Panc1 (cell line): ENCODE measurements at regions not wholly inside any gene's neighbourhood (a gene's known extent, or its start where the extent isn't known, plus 50 kb on each side); places are given as distances from the start of the nearest gene placed in this dataset.

Source experiments
- ATAC-seq: fragments of 200-7000 bp; cut with Tn5 transposase; 2 replicates; pipeline ENCODE4 v1.9.1; 2020; ENCODE audit warnings: mild to moderate bottlenecking, moderate library complexity
- BruUV-seq: library from RNA; stranded (reverse); fragments of 400-500 nt; replicated peaks from 2 replicates; lab custom pipeline; 2021; lab: Mats Ljungman, UMichigan
- CTCF ChIA-PET: fragments of 300-600 bp; sonication (Branson Sonifier 250); formaldehyde crosslinking; loops from one replicate; lab custom pipeline; 2022; ENCODE audit warnings: antibody characterized with exemption; lab: Charles Lee
- POLR2A ChIA-PET: fragments of 300-600 bp; sonication (Branson Sonifier 250); formaldehyde crosslinking; loops from one replicate; lab custom pipeline; 2022; ENCODE audit warnings: antibody characterized with exemption; lab: Charles Lee
- DNase-seq: peaks from one replicate; pipeline ENCODE4 v3.0.0-alpha.2; 2010; ENCODE audit warnings: low read depth, low spot score
- H3K27ac ChIP-seq: 2 replicates; pipeline ENCODE4 v1.5.1; 2011; ENCODE audit warnings: mild to moderate bottlenecking, low read length, inconsistent platforms
- H3K27me3 ChIP-seq: fragments of 200-500 bp; sonication (Bioruptor generic); 2 replicates; pipeline ENCODE4 v1.6.0; 2014; ENCODE audit warnings: low read length, inconsistent platforms; ENCODE audit not compliant: control insufficient read depth, insufficient read depth
- H3K36me3 ChIP-seq: fragments of 200-500 bp; sonication (Bioruptor generic); 2 replicates; pipeline ENCODE4 v1.5.1; 2014; ENCODE audit warnings: inconsistent platforms, mild to moderate bottlenecking, low read length, moderate library complexity; ENCODE audit not compliant: control insufficient read depth, insufficient read depth
- H3K4me1 ChIP-seq: 2 replicates; pipeline ENCODE4 v1.5.1; 2011; ENCODE audit warnings: inconsistent platforms, mild to moderate bottlenecking, low read length, moderate library complexity; ENCODE audit not compliant: control insufficient read depth, insufficient read depth
- H3K4me3 ChIP-seq, 2 experiments: 2 replicates each; pipeline ENCODE4 v1.5.1; 2011 to 2012; ENCODE audit warnings: low read depth in 2 of 2, low read length in 2 of 2, mild to moderate bottlenecking in 2 of 2, inconsistent platforms in 1 of 2, moderate library complexity in 1 of 2
- H3K9me3 ChIP-seq: fragments of 200-500 bp; sonication (Bioruptor generic); 2 replicates; pipeline ENCODE4 v1.5.1; 2014; ENCODE audit warnings: low read depth, mild to moderate bottlenecking, inconsistent platforms, low read length, moderate library complexity; ENCODE audit not compliant: control insufficient read depth, insufficient read depth
- POLR2AphosphoS5 ChIP-seq: IDR thresholded peaks from 2 replicates; pipeline ENCODE4 v1.6.1; 2012; ENCODE audit warnings: mild to moderate bottlenecking, low read depth, low read length, moderate library complexity
- SIN3A ChIP-seq: IDR thresholded peaks from 2 replicates; pipeline ENCODE4 v1.6.1; 2012; ENCODE audit warnings: low read depth, mild to moderate bottlenecking, low read length, moderate library complexity, borderline replicate concordance; ENCODE audit not compliant: insufficient read depth
- TCF7L2 ChIP-seq: IDR thresholded peaks from 2 replicates; pipeline ENCODE4 v1.6.1; 2011; ENCODE audit warnings: mild to moderate bottlenecking, low read depth, low read length, inconsistent platforms
- in situ Hi-C: cut with HindIII; loops from 2 replicates; pipeline ENCODE4 v1.10.0; 2016; ENCODE audit warnings: low sequenced_read_pairs, low pct_unique_long_range_greater_than_20kb
- intact Hi-C: fragments of 100-400 bp; cut with micrococcal nuclease; formaldehyde crosslinking; loops from one replicate; pipeline ENCODE4 v1.10.0; 2022; ENCODE audit not compliant: unreplicated experiment
- TF ChIP-seq, protein P1 (sequence below): fragments of 450-650 bp; IDR thresholded peaks from 2 replicates; pipeline ENCODE4 v1.5.1; 2017; ENCODE audit warnings: mild to moderate bottlenecking
- TF ChIP-seq, protein P2 (sequence below), 2 experiments: IDR thresholded peaks; 2 replicates each; pipeline ENCODE4 v1.6.1; 2011 to 2012; ENCODE audit warnings: low read depth in 2 of 2, control low read depth in 1 of 2, low read length in 1 of 2, mild to moderate bottlenecking in 1 of 2, moderate library complexity in 1 of 2; ENCODE audit not compliant: insufficient read depth in 1 of 2

DNA sequence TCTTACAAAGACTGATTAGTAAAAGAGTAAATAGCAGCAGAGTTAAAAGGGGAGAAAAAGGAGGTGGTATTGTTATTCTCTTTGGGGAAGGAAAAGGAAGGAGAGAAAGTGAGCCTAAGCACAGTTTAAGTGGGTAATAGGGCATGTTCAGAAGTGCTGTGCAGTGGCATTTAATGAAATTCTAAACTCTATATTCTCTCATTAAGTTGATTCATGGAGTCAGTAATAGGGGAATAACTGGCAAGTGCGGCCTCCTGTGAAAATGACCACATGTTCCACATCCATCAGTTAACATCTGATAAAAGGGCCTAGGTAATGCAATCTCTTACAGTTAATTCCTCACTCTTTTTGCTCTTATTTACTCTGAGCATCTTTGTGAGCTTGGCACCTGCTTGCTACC is 516.7 kb downstream of the JRKL start:
- ChIA-PET POLR2A (no interaction called here), CTCF (no interaction called here)
- Histone ChIP-seq H3K4me1 (no peaks in the 10 kb centered on the region), H3K36me3 (no peaks in the 10 kb centered on the region), H3K27me3 (no peaks in the 10 kb centered on the region), H3K9me3 (peaks cover 7% of the 10 kb centered on the region), H3K4me3 (no peak overlapping the region), H3K27ac (no peak overlapping the region)
- intact Hi-C loops (no loop called here), in situ Hi-C loops (no loop called here)
- no peak for ATAC-seq
- BruUV-seq = no TSS peak
- DNase-seq = no peak
- TF ChIP-seq POLR2AphosphoS5 = no peak
- TF ChIP-seq, protein P1, sequence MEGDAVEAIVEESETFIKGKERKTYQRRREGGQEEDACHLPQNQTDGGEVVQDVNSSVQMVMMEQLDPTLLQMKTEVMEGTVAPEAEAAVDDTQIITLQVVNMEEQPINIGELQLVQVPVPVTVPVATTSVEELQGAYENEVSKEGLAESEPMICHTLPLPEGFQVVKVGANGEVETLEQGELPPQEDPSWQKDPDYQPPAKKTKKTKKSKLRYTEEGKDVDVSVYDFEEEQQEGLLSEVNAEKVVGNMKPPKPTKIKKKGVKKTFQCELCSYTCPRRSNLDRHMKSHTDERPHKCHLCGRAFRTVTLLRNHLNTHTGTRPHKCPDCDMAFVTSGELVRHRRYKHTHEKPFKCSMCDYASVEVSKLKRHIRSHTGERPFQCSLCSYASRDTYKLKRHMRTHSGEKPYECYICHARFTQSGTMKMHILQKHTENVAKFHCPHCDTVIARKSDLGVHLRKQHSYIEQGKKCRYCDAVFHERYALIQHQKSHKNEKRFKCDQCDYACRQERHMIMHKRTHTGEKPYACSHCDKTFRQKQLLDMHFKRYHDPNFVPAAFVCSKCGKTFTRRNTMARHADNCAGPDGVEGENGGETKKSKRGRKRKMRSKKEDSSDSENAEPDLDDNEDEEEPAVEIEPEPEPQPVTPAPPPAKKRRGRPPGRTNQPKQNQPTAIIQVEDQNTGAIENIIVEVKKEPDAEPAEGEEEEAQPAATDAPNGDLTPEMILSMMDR = no peak
- TF ChIP-seq SIN3A = no peak
- TF ChIP-seq, protein P2, sequence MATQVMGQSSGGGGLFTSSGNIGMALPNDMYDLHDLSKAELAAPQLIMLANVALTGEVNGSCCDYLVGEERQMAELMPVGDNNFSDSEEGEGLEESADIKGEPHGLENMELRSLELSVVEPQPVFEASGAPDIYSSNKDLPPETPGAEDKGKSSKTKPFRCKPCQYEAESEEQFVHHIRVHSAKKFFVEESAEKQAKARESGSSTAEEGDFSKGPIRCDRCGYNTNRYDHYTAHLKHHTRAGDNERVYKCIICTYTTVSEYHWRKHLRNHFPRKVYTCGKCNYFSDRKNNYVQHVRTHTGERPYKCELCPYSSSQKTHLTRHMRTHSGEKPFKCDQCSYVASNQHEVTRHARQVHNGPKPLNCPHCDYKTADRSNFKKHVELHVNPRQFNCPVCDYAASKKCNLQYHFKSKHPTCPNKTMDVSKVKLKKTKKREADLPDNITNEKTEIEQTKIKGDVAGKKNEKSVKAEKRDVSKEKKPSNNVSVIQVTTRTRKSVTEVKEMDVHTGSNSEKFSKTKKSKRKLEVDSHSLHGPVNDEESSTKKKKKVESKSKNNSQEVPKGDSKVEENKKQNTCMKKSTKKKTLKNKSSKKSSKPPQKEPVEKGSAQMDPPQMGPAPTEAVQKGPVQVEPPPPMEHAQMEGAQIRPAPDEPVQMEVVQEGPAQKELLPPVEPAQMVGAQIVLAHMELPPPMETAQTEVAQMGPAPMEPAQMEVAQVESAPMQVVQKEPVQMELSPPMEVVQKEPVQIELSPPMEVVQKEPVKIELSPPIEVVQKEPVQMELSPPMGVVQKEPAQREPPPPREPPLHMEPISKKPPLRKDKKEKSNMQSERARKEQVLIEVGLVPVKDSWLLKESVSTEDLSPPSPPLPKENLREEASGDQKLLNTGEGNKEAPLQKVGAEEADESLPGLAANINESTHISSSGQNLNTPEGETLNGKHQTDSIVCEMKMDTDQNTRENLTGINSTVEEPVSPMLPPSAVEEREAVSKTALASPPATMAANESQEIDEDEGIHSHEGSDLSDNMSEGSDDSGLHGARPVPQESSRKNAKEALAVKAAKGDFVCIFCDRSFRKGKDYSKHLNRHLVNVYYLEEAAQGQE (IDR thresholded peaks at IDR 0.05; ENCODE audit: insufficient read depth in 1 of 2, low read depth in 2 of 2, low read length in 1 of 2) = no peak
- TF ChIP-seq TCF7L2 = no peak

DNA sequence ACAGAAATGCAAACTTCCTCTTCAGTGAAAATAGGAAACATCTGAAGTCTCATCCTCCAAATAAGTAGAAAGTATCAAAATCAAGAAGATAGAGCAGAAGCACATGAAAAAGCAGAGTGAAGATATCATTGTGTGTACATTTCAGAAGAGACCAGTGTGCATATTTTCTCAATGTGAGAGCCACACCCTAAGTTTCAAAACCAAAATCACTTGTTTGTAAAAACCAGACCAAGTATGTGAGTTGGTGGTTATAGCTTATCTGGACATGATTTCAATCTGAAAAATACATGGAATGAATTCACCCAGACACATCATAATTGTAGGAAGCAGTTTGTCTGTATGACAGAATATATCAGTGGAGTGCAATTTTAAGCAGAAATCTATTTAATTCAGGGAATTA is 536.0 kb downstream of the JRKL start:
- CTCF ChIA-PET = no interaction called here
- DNase-seq (no peak), ATAC-seq (no peak)
- Histone ChIP-seq H3K4me1 (no peaks in the 10 kb centered on the region), H3K27ac (no peak overlapping the region), H3K9me3 (no peaks in the 10 kb centered on the region), H3K27me3 (no peaks in the 10 kb centered on the region), H3K36me3 (no peaks in the 10 kb centered on the region), H3K4me3 (no peak overlapping the region)
- TF ChIP-seq TCF7L2 = no peak
- no TSS peak for BruUV-seq
- POLR2A ChIA-PET = no interaction called here
- in situ Hi-C loops (no loop called here), intact Hi-C loops (no loop called here)

DNA sequence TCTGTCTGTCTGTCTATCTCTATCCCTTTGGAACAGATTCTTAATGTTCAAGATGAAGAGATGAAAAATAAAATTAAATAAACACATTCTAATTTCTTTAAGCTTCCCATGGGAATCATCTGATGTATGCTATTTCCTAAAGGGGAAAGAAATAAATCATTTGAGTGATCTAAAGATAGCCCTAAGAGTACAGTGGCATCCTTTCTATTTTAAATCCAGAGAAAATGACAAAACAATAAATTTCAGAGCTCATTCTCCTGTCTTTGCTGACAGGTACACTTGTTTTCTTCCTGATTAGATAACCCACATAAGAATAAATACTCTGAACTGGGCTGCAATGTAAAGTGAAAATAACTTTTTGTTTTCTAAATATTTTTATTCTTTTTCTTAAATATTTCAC is 550.4 kb downstream of the JRKL start:
- 0 out of 2 replicates have a peak, but pooled peaks cover 3% of the 10 kb centered on the region for H3K9me3 ChIP-seq
- intact Hi-C loops = no loop called here
- ATAC-seq = no peak
- DNase-seq = no peak
- in situ Hi-C loops = no loop called here
- H3K4me3 ChIP-seq = no peak overlapping the region
- H3K36me3 ChIP-seq = no peaks in the 10 kb centered on the region
- TF ChIP-seq SIN3A (no peak), POLR2AphosphoS5 (no peak), TCF7L2 (no peak)
- TF ChIP-seq, protein P1 = no peak
- TF ChIP-seq, protein P2 (IDR thresholded peaks at IDR 0.05; ENCODE audit: insufficient read depth in 1 of 2, low read depth in 2 of 2, low read length in 1 of 2) = no peak
- no peak overlapping the region for H3K27ac ChIP-seq
- ChIA-PET POLR2A (no interaction called here), CTCF (no interaction called here)
- BruUV-seq = no TSS peak
- no peaks in the 10 kb centered on the region for H3K4me1 ChIP-seq
- H3K27me3 ChIP-seq = no peaks in the 10 kb centered on the region
